Stimulated activated CD4-positive, alpha-beta T cell treated with anti-CD3 and anti-CD28 coated beads, Interleukin-2, amount 100 ng/mL, for 24 hours (primary cell): ENCODE measurements at regions not wholly inside any gene's neighbourhood (a gene's known extent, or its start where the extent isn't known, plus 50 kb on each side); places are given as distances from the start of the nearest gene placed in this dataset.
"Not testable (repeated sequence)": the region's sequence is repeated elsewhere in the genome, so short reads cannot be mapped to it uniquely, and the experiment has no call there.

Experiments
- DNase-seq, 2 donors: peaks; one replicate each; pipeline ENCODE4 v3.0.0-alpha.2; 2020

GRCh38 chr3:13148126-13148525, 74.9 kb upstream of the IQSEC1 start:
- DNase-seq: no peak

- no peak for DNase-seq
Observed at GRCh38 chr3:13147344-13147743, 74.1 kb upstream of the IQSEC1 start.

- DNase-seq: no peak
Observed at GRCh38 chr3:13146643-13147143, 73.5 kb upstream of the IQSEC1 start.

- no peak for DNase-seq
Observed at GRCh38 chr3:13145826-13146642, 72.8 kb upstream of the IQSEC1 start.

- no peak for DNase-seq
Observed at GRCh38 chr3:13145131-13145825, 72.0 kb upstream of the IQSEC1 start.

GRCh38 chr3:13144163-13145023, 71.2 kb upstream of the IQSEC1 start:
- DNase-seq: no peak

- DNase-seq: no peak
Observed at GRCh38 chr3:13143381-13144004, 70.3 kb upstream of the IQSEC1 start.

GRCh38 chr3:13142552-13143380, 69.5 kb upstream of the IQSEC1 start:
- DNase-seq: no peak

- DNase-seq: peak in 1 of 2 donors; percentile 20
Observed at GRCh38 chr3:13141991-13142412, 68.8 kb upstream of the IQSEC1 start.

GRCh38 chr3:13141183-13141582, 68.0 kb upstream of the IQSEC1 start:
- no peak for DNase-seq

- no peak for DNase-seq
Observed at GRCh38 chr3:13140596-13140995, 67.4 kb upstream of the IQSEC1 start.

- no peak for DNase-seq
Observed at GRCh38 chr3:13139471-13140065, 66.3 kb upstream of the IQSEC1 start.

- no peak for DNase-seq
Observed at GRCh38 chr3:13138833-13139145, 65.6 kb upstream of the IQSEC1 start.

- no peak for DNase-seq
Observed at GRCh38 chr3:13137941-13138832, 65.0 kb upstream of the IQSEC1 start.

- DNase-seq: not testable (repeated sequence)
Observed at GRCh38 chr3:13136848-13137247, 63.6 kb upstream of the IQSEC1 start.

- DNase-seq: no peak
Observed at GRCh38 chr3:13136426-13136825, 63.2 kb upstream of the IQSEC1 start.

GRCh38 chr3:13135811-13136321, 62.6 kb upstream of the IQSEC1 start:
- no peak for DNase-seq

GRCh38 chr3:13135251-13135810, 62.1 kb upstream of the IQSEC1 start:
- DNase-seq: no peak

GRCh38 chr3:13134879-13135206, 61.6 kb upstream of the IQSEC1 start:
- no peak for DNase-seq
